Glutamatergic neuron (in vitro differentiated cells): ENCODE measurements at regions not wholly inside any gene's neighbourhood (a gene's known extent, or its start where the extent isn't known, plus 50 kb on each side); places are given as distances from the start of the nearest gene placed in this dataset.

ENCODE experiments used
- DNase-seq: peaks from one replicate; pipeline ENCODE4 v3.0.0; 2022
- H3K27ac Mint-ChIP-seq: one replicate; pipeline ENCODE4 v1.8.0; 2020; ENCODE audit warnings: mild to moderate bottlenecking, mixed read lengths, inconsistent platforms; ENCODE audit not compliant: unreplicated experiment
- H3K27me3 Mint-ChIP-seq: one replicate; pipeline ENCODE4 v1.8.0; 2020; ENCODE audit warnings: mild to moderate bottlenecking, moderate library complexity, mixed read lengths, inconsistent platforms; ENCODE audit not compliant: unreplicated experiment
- H3K36me3 Mint-ChIP-seq: one replicate; pipeline ENCODE4 v1.8.0; 2020; ENCODE audit warnings: mild to moderate bottlenecking, mixed read lengths, inconsistent platforms; ENCODE audit not compliant: unreplicated experiment
- H3K4me1 Mint-ChIP-seq: one replicate; pipeline ENCODE4 v1.8.0; 2020; ENCODE audit warnings: mild to moderate bottlenecking, low read depth, mixed read lengths, inconsistent platforms; ENCODE audit not compliant: unreplicated experiment
- H3K4me3 Mint-ChIP-seq: one replicate; pipeline ENCODE4 v1.8.0; 2020; ENCODE audit warnings: mild to moderate bottlenecking, mixed read lengths, inconsistent platforms; ENCODE audit not compliant: unreplicated experiment
- H3K9me3 Mint-ChIP-seq: one replicate; pipeline ENCODE4 v1.8.0; 2020; ENCODE audit warnings: mild to moderate bottlenecking, moderate library complexity, mixed read lengths, inconsistent platforms; ENCODE audit not compliant: unreplicated experiment
- TF ChIP-seq, protein P1 (sequence below): fragments of 200-600 bp; sonication (generic); IDR thresholded peaks from one replicate; pipeline ENCODE4 v1.5.0; 2021; ENCODE audit not compliant: partially characterized antibody, unreplicated experiment

DNA sequence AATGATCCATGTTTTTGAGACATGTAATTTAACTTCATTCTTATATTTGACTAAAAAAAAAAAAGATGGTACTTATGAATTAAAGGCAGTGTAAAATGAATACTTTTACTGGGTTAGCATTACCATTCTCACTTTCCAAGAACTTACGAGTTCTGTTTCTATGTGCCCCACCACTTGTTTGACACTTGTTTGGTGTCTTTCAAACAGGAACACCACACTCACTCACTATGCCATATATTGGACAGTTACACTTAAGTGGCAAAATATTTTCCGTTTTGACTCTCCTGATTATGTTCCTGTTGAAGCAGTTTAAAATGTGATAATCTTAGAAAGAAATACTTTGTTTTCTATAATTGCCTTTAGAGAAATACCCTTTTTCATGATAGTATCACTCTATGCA, 56.6 kb upstream of the ATXN7L3B start:
- no peak for DNase-seq
- H3K4me3 Mint-ChIP-seq: no peak overlapping the region
- no peaks in the 10 kb centered on the region for H3K9me3 Mint-ChIP-seq
- H3K27me3 Mint-ChIP-seq: no peaks in the 10 kb centered on the region
- no peaks in the 10 kb centered on the region for H3K36me3 Mint-ChIP-seq
- H3K4me1 Mint-ChIP-seq: peaks cover 5% of the 10 kb centered on the region
- no peak overlapping the region for H3K27ac Mint-ChIP-seq
- TF ChIP-seq, protein P1, sequence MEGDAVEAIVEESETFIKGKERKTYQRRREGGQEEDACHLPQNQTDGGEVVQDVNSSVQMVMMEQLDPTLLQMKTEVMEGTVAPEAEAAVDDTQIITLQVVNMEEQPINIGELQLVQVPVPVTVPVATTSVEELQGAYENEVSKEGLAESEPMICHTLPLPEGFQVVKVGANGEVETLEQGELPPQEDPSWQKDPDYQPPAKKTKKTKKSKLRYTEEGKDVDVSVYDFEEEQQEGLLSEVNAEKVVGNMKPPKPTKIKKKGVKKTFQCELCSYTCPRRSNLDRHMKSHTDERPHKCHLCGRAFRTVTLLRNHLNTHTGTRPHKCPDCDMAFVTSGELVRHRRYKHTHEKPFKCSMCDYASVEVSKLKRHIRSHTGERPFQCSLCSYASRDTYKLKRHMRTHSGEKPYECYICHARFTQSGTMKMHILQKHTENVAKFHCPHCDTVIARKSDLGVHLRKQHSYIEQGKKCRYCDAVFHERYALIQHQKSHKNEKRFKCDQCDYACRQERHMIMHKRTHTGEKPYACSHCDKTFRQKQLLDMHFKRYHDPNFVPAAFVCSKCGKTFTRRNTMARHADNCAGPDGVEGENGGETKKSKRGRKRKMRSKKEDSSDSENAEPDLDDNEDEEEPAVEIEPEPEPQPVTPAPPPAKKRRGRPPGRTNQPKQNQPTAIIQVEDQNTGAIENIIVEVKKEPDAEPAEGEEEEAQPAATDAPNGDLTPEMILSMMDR: no peak

DNA sequence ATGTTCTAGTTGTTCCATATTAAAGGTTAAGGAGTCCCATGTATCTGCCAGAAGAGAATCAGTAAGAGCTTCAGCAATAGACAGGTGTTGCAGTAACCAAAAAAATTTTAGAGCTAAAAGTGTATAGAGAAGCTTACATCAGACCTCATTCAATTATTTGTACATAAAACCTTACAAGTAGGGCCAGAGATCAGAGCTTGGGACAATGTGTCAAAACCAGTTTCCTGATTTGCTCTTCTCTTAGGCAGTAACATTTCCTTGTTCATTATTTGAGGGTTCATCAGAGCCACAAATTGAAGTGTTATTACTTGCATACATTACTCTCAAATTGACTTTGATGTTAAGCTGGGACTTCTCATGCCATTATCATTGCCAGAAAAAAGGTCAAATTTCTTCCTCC, 55.5 kb upstream of the ATXN7L3B start:
- Mint-ChIP-seq H3K36me3 (no peaks in the 10 kb centered on the region), H3K4me3 (no peak overlapping the region), H3K27ac (no peak overlapping the region), H3K9me3 (no peaks in the 10 kb centered on the region), H3K4me1 (peaks cover 5% of the 10 kb centered on the region), H3K27me3 (no peaks in the 10 kb centered on the region)
- TF ChIP-seq, protein P1: no peak
- no peak for DNase-seq

DNA sequence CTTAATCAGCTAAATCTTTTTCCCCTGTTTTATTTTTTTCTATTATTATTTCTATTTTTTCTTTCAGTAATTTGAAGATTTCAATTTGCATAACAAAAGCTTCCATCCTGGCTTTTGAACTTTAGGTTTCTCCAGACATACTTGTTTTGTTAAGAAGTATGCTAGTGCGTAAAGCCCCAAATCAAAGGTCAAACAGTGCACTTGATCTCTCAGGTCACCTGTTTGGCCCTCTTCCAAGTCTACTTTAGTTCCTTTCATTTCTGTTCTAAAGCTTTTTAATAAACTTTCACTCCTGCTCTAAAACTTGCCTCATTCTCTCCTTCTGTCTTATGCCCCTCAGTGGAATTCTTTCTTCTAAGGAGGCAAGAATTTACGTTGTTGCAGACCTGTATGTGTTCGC, 54.6 kb upstream of the ATXN7L3B start:
- H3K4me1 Mint-ChIP-seq: peaks cover 5% of the 10 kb centered on the region
- DNase-seq: no peak

More for the DNA sequence above, 54.6 kb upstream of the ATXN7L3B start:
- no peaks in the 10 kb centered on the region for H3K36me3 Mint-ChIP-seq
- H3K9me3 Mint-ChIP-seq: no peaks in the 10 kb centered on the region
- no peak overlapping the region for H3K27ac Mint-ChIP-seq
- no peaks in the 10 kb centered on the region for H3K27me3 Mint-ChIP-seq
- H3K4me3 Mint-ChIP-seq: no peak overlapping the region
- TF ChIP-seq, protein P1: no peak
